SK-N-SH (cell line): ENCODE measurements at regions not wholly inside any gene's neighbourhood (a gene's known extent, or its start where the extent isn't known, plus 50 kb on each side); places are given as distances from the start of the nearest gene placed in this dataset.

Experiments
- CTCF ChIP-seq: fragments of 200-600 bp; sonication (generic); IDR thresholded peaks from 2 replicates; pipeline ENCODE4 v1.6.1; 2017; ENCODE audit warnings: antibody characterized with exemption, mild to moderate bottlenecking, moderate library complexity
- RAD21 ChIP-seq: IDR thresholded peaks from 2 replicates; pipeline ENCODE4 v1.6.1; 2012; ENCODE audit warnings: mild to moderate bottlenecking, low read length

DNA sequence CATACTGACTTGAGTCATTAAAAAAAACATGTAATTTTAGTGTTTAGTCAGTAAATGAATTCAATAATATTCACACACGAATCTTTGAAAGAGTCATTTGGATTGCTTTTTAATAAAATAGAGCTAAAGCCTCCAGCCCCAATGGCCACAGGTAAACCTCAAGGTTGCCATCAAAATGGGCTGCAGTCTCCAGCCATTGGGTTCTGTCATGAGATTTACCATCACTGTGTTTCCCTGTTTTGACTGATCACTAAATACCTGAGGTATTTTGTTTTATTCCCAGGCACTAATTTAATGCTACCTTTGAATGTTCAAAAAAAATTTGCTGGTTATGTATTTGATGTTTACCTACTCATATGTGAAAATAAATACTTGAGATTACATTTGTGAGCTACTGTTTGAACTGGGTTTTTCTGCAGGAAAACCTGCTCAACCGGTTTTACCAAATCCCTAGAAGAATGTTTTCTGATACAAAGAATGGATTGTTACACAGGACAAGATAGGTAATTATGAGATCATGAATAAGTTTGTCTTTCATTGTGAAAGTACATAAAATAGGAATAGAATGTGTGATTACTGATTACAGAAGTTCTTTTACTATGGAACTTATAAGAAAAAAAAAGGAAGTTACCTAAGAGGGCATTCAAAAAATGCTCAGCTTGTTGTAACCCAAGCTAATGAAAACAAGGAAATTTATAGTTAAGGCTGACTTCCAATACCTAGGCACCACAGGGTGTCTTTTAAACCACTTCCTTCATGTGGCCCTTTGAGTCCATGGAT, 391.3 kb downstream of the EFNB2 start:
- no peak for TF ChIP-seq CTCF
- no peak for TF ChIP-seq RAD21
